ENCODE measurements at regions not wholly inside any gene's neighbourhood (a gene's known extent, or its start where the extent isn't known, plus 50 kb on each side); places are given as distances from the start of the nearest gene placed in this dataset.

DNA sequence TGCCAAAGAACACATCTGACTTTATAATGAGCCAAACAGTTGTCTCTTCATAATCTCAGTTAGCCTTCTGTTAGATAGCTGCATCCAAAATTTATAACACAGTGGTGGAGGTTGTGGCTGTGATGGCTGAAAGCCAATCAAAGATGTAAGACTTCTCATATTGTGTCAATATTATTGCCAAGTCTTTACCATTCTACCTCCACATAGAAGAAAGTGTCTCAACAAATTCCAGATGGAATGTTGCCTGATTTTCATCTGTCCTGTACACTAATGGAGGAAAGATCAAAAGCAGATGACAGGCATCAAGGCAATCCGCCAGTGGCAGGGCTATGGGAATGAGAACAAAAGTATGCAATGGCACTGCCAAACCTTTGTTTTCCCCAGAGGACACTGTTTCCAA is 813.1 kb upstream of the NOVA1 start:
- H2BK15ac ChIP-seq (ENCODE audit: low read length): no peak overlapping the region
- H3K4ac ChIP-seq (ENCODE audit: low read length): no peak overlapping the region
- no peak overlapping the region for H3K4me3 ChIP-seq (ENCODE audit: low read length in 2 of 2)
- no peaks in the 10 kb centered on the region for H3K4me1 ChIP-seq (ENCODE audit: control insufficient read depth in 2 of 2, insufficient read depth in 1 of 2, low read depth in 1 of 2, low read length in 2 of 2)
- no peak overlapping the region for H2BK120ac ChIP-seq (ENCODE audit: low read depth, low read length)
- no peaks in the 10 kb centered on the region for H3K36me3 ChIP-seq (replicated peaks in 1 of 2; ENCODE audit: control insufficient read depth in 2 of 2, insufficient read depth in 2 of 2, low read length in 2 of 2)
- H3K79me1 ChIP-seq (ENCODE audit: low read depth, low read length): no peaks in the 10 kb centered on the region
- H4K91ac ChIP-seq (ENCODE audit: low read depth, low read length, poor library complexity): no peak overlapping the region
- no peak overlapping the region for H3K14ac ChIP-seq (ENCODE audit: low read length)
- no peak overlapping the region for H2BK5ac ChIP-seq (ENCODE audit: low read length)
- no peak overlapping the region for H4K8ac ChIP-seq (ENCODE audit: low read depth, low read length)
- H3K23ac ChIP-seq (ENCODE audit: low read depth, low read length, poor library complexity): no peak overlapping the region
- H2AFZ ChIP-seq (ENCODE audit: low read length): no peak overlapping the region
- H3K9me3 ChIP-seq (replicated peaks in 1 of 2; ENCODE audit: control insufficient read depth in 2 of 2, insufficient read depth in 1 of 2, low read depth in 1 of 2, low read length in 2 of 2): no peaks in the 10 kb centered on the region
- no CpG with 5 or more reads among the region's 1 CpG for WGBS, 2 donors (ENCODE audit: extremely low coverage in 2 of 2, insufficient read length in 2 of 2, insufficient replicate concordance in 1 of 2)
- H3K27ac ChIP-seq (replicated peaks; ENCODE audit: low read length): no peak overlapping the region
- no peak overlapping the region for H3K18ac ChIP-seq (ENCODE audit: low read length)
- no peak overlapping the region for H3K4me2 ChIP-seq (ENCODE audit: insufficient read depth, low read length, poor library complexity, severe bottlenecking)
- DNase-seq (ENCODE audit: low spot score): no peak
- no peaks in the 10 kb centered on the region for H3K27me3 ChIP-seq (ENCODE audit: control insufficient read depth in 3 of 3, insufficient read depth in 3 of 3, low read depth in 1 of 3, low read length in 3 of 3)
- H2AK5ac ChIP-seq (ENCODE audit: low read depth, low read length): no peak overlapping the region
- H2BK12ac ChIP-seq (ENCODE audit: low read length): no peak overlapping the region
- no peak overlapping the region for H3K9ac ChIP-seq (ENCODE audit: low read depth, low read length, poor library complexity)

DNA sequence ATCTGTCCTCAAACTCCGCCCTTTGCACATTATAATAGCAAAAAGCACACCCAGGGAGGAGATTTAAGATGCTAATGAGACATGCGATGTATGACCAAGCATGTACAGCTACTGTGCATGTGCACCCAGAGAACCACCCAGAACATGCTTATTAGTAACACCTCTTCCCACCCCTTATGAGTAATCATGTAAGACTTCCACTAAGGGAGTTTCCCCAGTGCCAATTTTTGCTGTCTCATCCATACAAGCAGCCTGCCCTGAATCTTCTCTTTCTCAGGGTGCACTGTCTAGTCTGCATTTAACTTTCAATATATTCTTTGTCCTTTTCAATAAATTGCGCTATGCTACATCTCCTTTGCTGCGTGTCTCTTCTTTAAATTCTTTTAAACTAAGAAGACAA is 830.0 kb upstream of the NOVA1 start:
- Histone ChIP-seq H3K79me1 (ENCODE audit: low read depth, low read length) (no peaks in the 10 kb centered on the region), H3K4me2 (ENCODE audit: insufficient read depth, low read length, poor library complexity, severe bottlenecking) (no peak overlapping the region), H3K27me3 (ENCODE audit: control insufficient read depth in 3 of 3, insufficient read depth in 3 of 3, low read depth in 1 of 3, low read length in 3 of 3) (no peaks in the 10 kb centered on the region), H2AK5ac (ENCODE audit: low read depth, low read length) (no peak overlapping the region), H3K4me3 (ENCODE audit: low read length in 2 of 2) (no peak overlapping the region), H2BK15ac (ENCODE audit: low read length) (no peak overlapping the region), H2BK5ac (ENCODE audit: low read length) (no peak overlapping the region), H4K8ac (ENCODE audit: low read depth, low read length) (no peak overlapping the region), H4K91ac (ENCODE audit: low read depth, low read length, poor library complexity) (no peak overlapping the region), H3K36me3 (replicated peaks in 1 of 2; ENCODE audit: control insufficient read depth in 2 of 2, insufficient read depth in 2 of 2, low read length in 2 of 2) (no peaks in the 10 kb centered on the region), H3K23ac (ENCODE audit: low read depth, low read length, poor library complexity) (no peak overlapping the region), H2BK12ac (ENCODE audit: low read length) (no peak overlapping the region), H3K9me3 (replicated peaks in 1 of 2; ENCODE audit: control insufficient read depth in 2 of 2, insufficient read depth in 1 of 2, low read depth in 1 of 2, low read length in 2 of 2) (no peaks in the 10 kb centered on the region), H3K27ac (replicated peaks; ENCODE audit: low read length) (no peak overlapping the region), H2AFZ (ENCODE audit: low read length) (no peak overlapping the region), H3K14ac (ENCODE audit: low read length) (no peak overlapping the region), H3K18ac (ENCODE audit: low read length) (no peak overlapping the region), H3K9ac (ENCODE audit: low read depth, low read length, poor library complexity) (no peak overlapping the region), H3K4me1 (ENCODE audit: control insufficient read depth in 2 of 2, insufficient read depth in 1 of 2, low read depth in 1 of 2, low read length in 2 of 2) (no peaks in the 10 kb centered on the region), H3K4ac (ENCODE audit: low read length) (no peak overlapping the region), H2BK120ac (ENCODE audit: low read depth, low read length) (no peak overlapping the region)
- no CpG with 5 or more reads among the region's 4 CpGs for WGBS, 2 donors (ENCODE audit: extremely low coverage in 2 of 2, insufficient read length in 2 of 2, insufficient replicate concordance in 1 of 2)
- DNase-seq (ENCODE audit: low spot score): no peak

- DNase-seq (ENCODE audit: low spot score): no peak
- no peaks in the 10 kb centered on the region for H3K36me3 ChIP-seq (replicated peaks in 1 of 2; ENCODE audit: control insufficient read depth in 2 of 2, insufficient read depth in 2 of 2, low read length in 2 of 2)
Measured at GRCh38 chr14:27435923-27436670, 838.3 kb upstream of the NOVA1 start.

DNA sequence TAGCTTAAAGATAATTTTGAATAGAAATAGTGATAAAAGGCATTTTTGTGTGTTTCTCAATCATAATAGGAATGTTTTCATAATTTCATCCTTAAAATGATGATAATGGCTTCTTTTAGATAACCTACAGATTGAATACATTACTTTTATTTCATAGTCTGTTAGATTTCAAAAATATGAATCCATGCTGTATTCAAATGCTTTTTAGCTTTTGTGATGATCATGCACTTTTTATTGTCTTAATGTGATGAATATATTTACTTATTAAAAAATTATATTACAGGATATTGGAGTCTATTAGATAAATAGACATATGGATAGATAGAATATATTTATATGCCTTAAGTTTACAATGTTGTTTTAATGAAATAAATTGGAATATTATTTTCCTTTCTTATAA is 886.8 kb upstream of the NOVA1 start:
- no peak overlapping the region for H3K18ac ChIP-seq (ENCODE audit: low read length)
- H3K79me1 ChIP-seq (ENCODE audit: low read depth, low read length): no peaks in the 10 kb centered on the region
- H2BK5ac ChIP-seq (ENCODE audit: low read length): no peak overlapping the region
- no peaks in the 10 kb centered on the region for H3K36me3 ChIP-seq (replicated peaks in 1 of 2; ENCODE audit: control insufficient read depth in 2 of 2, insufficient read depth in 2 of 2, low read length in 2 of 2)
- H3K27ac ChIP-seq (replicated peaks; ENCODE audit: low read length): no peak overlapping the region
- no peak overlapping the region for H2BK15ac ChIP-seq (ENCODE audit: low read length)
- H3K4me2 ChIP-seq (ENCODE audit: insufficient read depth, low read length, poor library complexity, severe bottlenecking): no peak overlapping the region
- no peak overlapping the region for H2BK120ac ChIP-seq (ENCODE audit: low read depth, low read length)
- no peak overlapping the region for H2AFZ ChIP-seq (ENCODE audit: low read length)
- no peak overlapping the region for H2BK12ac ChIP-seq (ENCODE audit: low read length)
- H4K8ac ChIP-seq (ENCODE audit: low read depth, low read length): no peak overlapping the region
- H4K91ac ChIP-seq (ENCODE audit: low read depth, low read length, poor library complexity): no peak overlapping the region
- no peak overlapping the region for H3K23ac ChIP-seq (ENCODE audit: low read depth, low read length, poor library complexity)
- H3K14ac ChIP-seq (ENCODE audit: low read length): no peak overlapping the region
- no peak overlapping the region for H3K4ac ChIP-seq (ENCODE audit: low read length)
- no peaks in the 10 kb centered on the region for H3K9me3 ChIP-seq (replicated peaks in 1 of 2; ENCODE audit: control insufficient read depth in 2 of 2, insufficient read depth in 1 of 2, low read depth in 1 of 2, low read length in 2 of 2)
- no peaks in the 10 kb centered on the region for H3K27me3 ChIP-seq (ENCODE audit: control insufficient read depth in 3 of 3, insufficient read depth in 3 of 3, low read depth in 1 of 3, low read length in 3 of 3)
- H3K4me1 ChIP-seq (ENCODE audit: control insufficient read depth in 2 of 2, insufficient read depth in 1 of 2, low read depth in 1 of 2, low read length in 2 of 2): no peaks in the 10 kb centered on the region
- H3K4me3 ChIP-seq (ENCODE audit: low read length in 2 of 2): no peak overlapping the region
- no peak for DNase-seq (ENCODE audit: low spot score)
- H3K9ac ChIP-seq (ENCODE audit: low read depth, low read length, poor library complexity): no peak overlapping the region
- no peak overlapping the region for H2AK5ac ChIP-seq (ENCODE audit: low read depth, low read length)

More at GRCh38 chr14:27435923-27436670, 838.3 kb upstream of the NOVA1 start:
- Histone ChIP-seq H3K9me3 (replicated peaks in 1 of 2; ENCODE audit: control insufficient read depth in 2 of 2, insufficient read depth in 1 of 2, low read depth in 1 of 2, low read length in 2 of 2) (no peaks in the 10 kb centered on the region), H3K4me2 (ENCODE audit: insufficient read depth, low read length, poor library complexity, severe bottlenecking) (no peak overlapping the region), H2BK15ac (ENCODE audit: low read length) (no peak overlapping the region), H4K91ac (ENCODE audit: low read depth, low read length, poor library complexity) (no peak overlapping the region), H3K27me3 (ENCODE audit: control insufficient read depth in 3 of 3, insufficient read depth in 3 of 3, low read depth in 1 of 3, low read length in 3 of 3) (no peaks in the 10 kb centered on the region), H3K14ac (ENCODE audit: low read length) (no peak overlapping the region), H2AFZ (ENCODE audit: low read length) (no peak overlapping the region), H4K8ac (ENCODE audit: low read depth, low read length) (no peak overlapping the region), H3K27ac (replicated peaks; ENCODE audit: low read length) (no peak overlapping the region), H3K79me1 (ENCODE audit: low read depth, low read length) (no peaks in the 10 kb centered on the region), H3K4me3 (ENCODE audit: low read length in 2 of 2) (no peak overlapping the region), H2BK120ac (ENCODE audit: low read depth, low read length) (no peak overlapping the region), H3K23ac (ENCODE audit: low read depth, low read length, poor library complexity) (no peak overlapping the region), H2BK12ac (ENCODE audit: low read length) (no peak overlapping the region), H3K4ac (ENCODE audit: low read length) (no peak overlapping the region), H2AK5ac (ENCODE audit: low read depth, low read length) (no peak overlapping the region), H3K18ac (ENCODE audit: low read length) (no peak overlapping the region), H3K9ac (ENCODE audit: low read depth, low read length, poor library complexity) (no peak overlapping the region), H3K4me1 (ENCODE audit: control insufficient read depth in 2 of 2, insufficient read depth in 1 of 2, low read depth in 1 of 2, low read length in 2 of 2) (no peaks in the 10 kb centered on the region), H2BK5ac (ENCODE audit: low read length) (no peak overlapping the region)
- WGBS, 2 donors (ENCODE audit: extremely low coverage in 2 of 2, insufficient read length in 2 of 2, insufficient replicate concordance in 1 of 2): no CpG with 5 or more reads among the region's 3 CpGs

Measured in neuronal stem cell (in vitro differentiated cells).